ENCODE measurements at regions not wholly inside any gene's neighbourhood (a gene's known extent, or its start where the extent isn't known, plus 50 kb on each side); places are given as distances from the start of the nearest gene placed in this dataset.

- H3K4me2 ChIP-seq (ENCODE audit: insufficient read depth, low read length), result no peak overlapping the region
- ATAC-seq (ENCODE audit: insufficient read depth, low read depth), result no peak
- no peaks in the 10 kb centered on the region for H3K79me2 ChIP-seq (ENCODE audit: insufficient read depth, low read length)
- DNase-seq, result no peak
- H3K9me3 ChIP-seq (ENCODE audit: insufficient read depth, low read length, severe bottlenecking), result no peaks in the 10 kb centered on the region
- H3K36me3 ChIP-seq (ENCODE audit: insufficient read depth, low read length), result no peaks in the 10 kb centered on the region
- H2AFZ ChIP-seq (ENCODE audit: low read depth, low read length), result no peak overlapping the region
- H3K27ac ChIP-seq (ENCODE audit: low read length), result no peak overlapping the region
- H3K9ac ChIP-seq (ENCODE audit: low read depth, low read length), result no peak overlapping the region
- H3K4me1 ChIP-seq (ENCODE audit: insufficient read depth, low read length), result no peaks in the 10 kb centered on the region
- no peak for TF ChIP-seq EZH2 (IDR thresholded peaks at IDR 0.05; ENCODE audit: borderline replicate concordance, low read depth, low read length, severe bottlenecking)
- TF ChIP-seq, protein P1, sequence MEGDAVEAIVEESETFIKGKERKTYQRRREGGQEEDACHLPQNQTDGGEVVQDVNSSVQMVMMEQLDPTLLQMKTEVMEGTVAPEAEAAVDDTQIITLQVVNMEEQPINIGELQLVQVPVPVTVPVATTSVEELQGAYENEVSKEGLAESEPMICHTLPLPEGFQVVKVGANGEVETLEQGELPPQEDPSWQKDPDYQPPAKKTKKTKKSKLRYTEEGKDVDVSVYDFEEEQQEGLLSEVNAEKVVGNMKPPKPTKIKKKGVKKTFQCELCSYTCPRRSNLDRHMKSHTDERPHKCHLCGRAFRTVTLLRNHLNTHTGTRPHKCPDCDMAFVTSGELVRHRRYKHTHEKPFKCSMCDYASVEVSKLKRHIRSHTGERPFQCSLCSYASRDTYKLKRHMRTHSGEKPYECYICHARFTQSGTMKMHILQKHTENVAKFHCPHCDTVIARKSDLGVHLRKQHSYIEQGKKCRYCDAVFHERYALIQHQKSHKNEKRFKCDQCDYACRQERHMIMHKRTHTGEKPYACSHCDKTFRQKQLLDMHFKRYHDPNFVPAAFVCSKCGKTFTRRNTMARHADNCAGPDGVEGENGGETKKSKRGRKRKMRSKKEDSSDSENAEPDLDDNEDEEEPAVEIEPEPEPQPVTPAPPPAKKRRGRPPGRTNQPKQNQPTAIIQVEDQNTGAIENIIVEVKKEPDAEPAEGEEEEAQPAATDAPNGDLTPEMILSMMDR (IDR thresholded peaks at IDR 0.05; ENCODE audit: borderline replicate concordance, extremely low read depth, low read length, poor library complexity, severe bottlenecking), result no peak
- no peaks in the 10 kb centered on the region for H3K27me3 ChIP-seq (ENCODE audit: insufficient read depth, low read length, poor library complexity)
- no peak overlapping the region for H3K4me3 ChIP-seq (ENCODE audit: low read depth in 1 of 2, low read length in 2 of 2)
- no peaks in the 10 kb centered on the region for H4K20me1 ChIP-seq (ENCODE audit: insufficient read depth, low read length)
Observed at GRCh38 chr5:50934343-50934742, 267.9 kb downstream of the PARP8 start.

GRCh38 chr5:50945139-50945538 is 278.7 kb downstream of the PARP8 start:
- DNase-seq (no peak), ATAC-seq (ENCODE audit: insufficient read depth, low read depth) (no peak)
- H3K79me2 ChIP-seq (ENCODE audit: insufficient read depth, low read length), result no peaks in the 10 kb centered on the region
- H3K4me1 ChIP-seq (ENCODE audit: insufficient read depth, low read length), result no peaks in the 10 kb centered on the region
- TF ChIP-seq, protein P1 (IDR thresholded peaks at IDR 0.05; ENCODE audit: borderline replicate concordance, extremely low read depth, low read length, poor library complexity, severe bottlenecking), result no peak
- no peak for TF ChIP-seq EZH2 (IDR thresholded peaks at IDR 0.05; ENCODE audit: borderline replicate concordance, low read depth, low read length, severe bottlenecking)
- no peaks in the 10 kb centered on the region for H3K9me3 ChIP-seq (ENCODE audit: insufficient read depth, low read length, severe bottlenecking)
- no peak overlapping the region for H3K4me2 ChIP-seq (ENCODE audit: insufficient read depth, low read length)
- H3K4me3 ChIP-seq (ENCODE audit: low read depth in 1 of 2, low read length in 2 of 2), result no peak overlapping the region
- H3K36me3 ChIP-seq (ENCODE audit: insufficient read depth, low read length), result no peaks in the 10 kb centered on the region
- no peak overlapping the region for H3K9ac ChIP-seq (ENCODE audit: low read depth, low read length)
- H3K27me3 ChIP-seq (ENCODE audit: insufficient read depth, low read length, poor library complexity), result no peaks in the 10 kb centered on the region
- no peak overlapping the region for H3K27ac ChIP-seq (ENCODE audit: low read length)
- H2AFZ ChIP-seq (ENCODE audit: low read depth, low read length), result no peak overlapping the region
- no peaks in the 10 kb centered on the region for H4K20me1 ChIP-seq (ENCODE audit: insufficient read depth, low read length)

DNA sequence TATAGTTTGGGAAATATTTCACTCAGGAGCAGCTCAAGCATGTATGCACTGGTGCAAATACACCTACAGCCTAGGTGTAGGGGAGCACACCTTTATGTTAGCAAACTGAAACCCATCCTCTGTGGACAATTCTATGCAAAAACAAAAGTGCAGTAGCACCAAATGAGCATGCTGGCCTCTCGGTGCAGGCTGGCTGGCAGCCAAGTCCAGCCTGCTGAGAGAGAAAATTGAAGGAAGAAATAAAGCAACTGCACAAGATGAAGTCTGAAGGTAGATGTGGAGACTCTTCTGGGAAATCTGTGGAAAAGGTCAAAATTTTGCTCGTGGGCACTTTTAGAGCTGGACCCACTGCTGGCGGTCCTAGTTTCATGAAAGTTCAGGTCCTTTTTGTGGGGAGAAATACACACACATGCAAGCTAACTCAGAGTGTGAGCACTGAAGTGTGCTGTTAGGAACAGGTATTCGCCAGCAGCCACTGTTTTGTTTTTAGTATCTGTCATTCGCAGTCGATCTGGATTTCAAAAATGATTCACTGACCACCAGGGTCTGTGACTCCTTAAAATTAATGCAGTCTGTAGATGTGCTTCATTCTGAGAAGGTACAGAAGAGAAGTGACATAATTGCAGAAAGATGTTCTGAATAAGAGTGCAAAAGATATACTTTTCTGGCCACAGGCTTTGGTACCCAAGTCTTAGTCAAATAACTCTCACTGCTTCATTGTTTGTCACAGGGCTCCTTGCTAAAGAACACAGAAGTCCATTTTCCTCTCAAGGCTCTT is 281.7 kb downstream of the PARP8 start:
- no peak for DNase-seq
- Histone ChIP-seq H3K9ac (ENCODE audit: low read depth, low read length) (no peak overlapping the region), H3K27me3 (ENCODE audit: insufficient read depth, low read length, poor library complexity) (no peaks in the 10 kb centered on the region)

More for the DNA sequence above, 281.7 kb downstream of the PARP8 start:
- Histone ChIP-seq H2AFZ (ENCODE audit: low read depth, low read length) (no peak overlapping the region), H3K4me2 (ENCODE audit: insufficient read depth, low read length) (no peak overlapping the region), H3K79me2 (ENCODE audit: insufficient read depth, low read length) (no peaks in the 10 kb centered on the region), H3K4me3 (ENCODE audit: low read depth in 1 of 2, low read length in 2 of 2) (no peak overlapping the region), H4K20me1 (ENCODE audit: insufficient read depth, low read length) (no peaks in the 10 kb centered on the region), H3K36me3 (ENCODE audit: insufficient read depth, low read length) (no peaks in the 10 kb centered on the region), H3K4me1 (ENCODE audit: insufficient read depth, low read length) (no peaks in the 10 kb centered on the region), H3K9me3 (ENCODE audit: insufficient read depth, low read length, severe bottlenecking) (no peaks in the 10 kb centered on the region), H3K27ac (ENCODE audit: low read length) (no peak overlapping the region)
- TF ChIP-seq, protein P1 (IDR thresholded peaks at IDR 0.05; ENCODE audit: borderline replicate concordance, extremely low read depth, low read length, poor library complexity, severe bottlenecking), result no peak
- no peak for TF ChIP-seq EZH2 (IDR thresholded peaks at IDR 0.05; ENCODE audit: borderline replicate concordance, low read depth, low read length, severe bottlenecking)
- ATAC-seq (ENCODE audit: insufficient read depth, low read depth), result no peak; the same call in 2 of the 3 replicates

All from DND-41 (cell line).